ENCODE measurements at regions not wholly inside any gene's neighbourhood (a gene's known extent, or its start where the extent isn't known, plus 50 kb on each side); places are given as distances from the start of the nearest gene placed in this dataset.

- no peak overlapping the region for H3K9ac ChIP-seq
- H3K36me3 ChIP-seq = no peaks in the 10 kb centered on the region
- no peaks in the 10 kb centered on the region for H3K4me1 Mint-ChIP-seq
- H3K4me1 ChIP-seq = no peaks in the 10 kb centered on the region
- H3K27ac Mint-ChIP-seq = no peak overlapping the region
- H3K27me3 Mint-ChIP-seq (ENCODE audit: insufficient read depth, low read depth) = peaks cover 3% of the 10 kb centered on the region
- H3K36me3 Mint-ChIP-seq = peaks cover 2% of the 10 kb centered on the region
- no peaks in the 10 kb centered on the region for H3F3A ChIP-seq (ENCODE audit: low read depth)
- no peak overlapping the region for H3K4me2 ChIP-seq
- peaks cover 14% of the 10 kb centered on the region for H3K9me3 Mint-ChIP-seq
- no peaks in the 10 kb centered on the region for H3K79me2 ChIP-seq (ENCODE audit: low read depth)
- no peak for DNase-seq (ENCODE audit: low spot score)
- no peak overlapping the region for H3K4me3 Mint-ChIP-seq
- H4K20me1 ChIP-seq (ENCODE audit: low read depth) = no peaks in the 10 kb centered on the region
- TF ChIP-seq EZH2 (IDR thresholded peaks at IDR 0.05) (no peak), CTCF (IDR thresholded peaks at IDR 0.05) (no peak), EZH2phosphoT487 (IDR thresholded peaks at IDR 0.05) (no peak)
- H3K27ac ChIP-seq = no peak overlapping the region
- H3K4me3 ChIP-seq = no peak overlapping the region
- peaks cover 5% of the 10 kb centered on the region for H3K9me3 ChIP-seq (ENCODE audit: low read depth)
- no peak overlapping the region for H2AFZ ChIP-seq (replicated peaks)
- H3K27me3 ChIP-seq = no peaks in the 10 kb centered on the region
These were observed 142.1 kb downstream of the CDCA7 start for GRCh38 chr2:173496746-173497145.

DNA sequence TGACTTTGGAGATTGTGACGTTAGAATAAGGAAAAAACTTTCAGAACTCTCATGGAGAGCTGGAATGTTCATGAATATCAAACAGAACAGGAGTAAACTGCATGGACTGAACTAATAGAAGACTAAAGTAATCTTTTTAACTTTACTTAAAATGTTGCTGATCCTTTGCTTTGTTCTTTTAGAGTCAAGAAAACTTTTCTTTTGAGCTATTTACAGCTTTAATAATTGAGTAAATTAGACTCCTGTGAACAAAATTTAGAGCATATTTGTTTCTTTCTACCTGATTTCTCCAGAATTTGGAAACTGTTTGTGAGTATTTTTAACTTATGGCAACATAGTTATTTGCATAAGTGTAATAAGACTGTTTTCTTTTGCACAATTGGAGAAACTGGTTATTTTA is 146.3 kb downstream of the CDCA7 start:
- H3K79me2 ChIP-seq (ENCODE audit: low read depth) = no peaks in the 10 kb centered on the region
- peaks cover 5% of the 10 kb centered on the region for H3K9me3 ChIP-seq (ENCODE audit: low read depth)
- H3K4me1 ChIP-seq = no peaks in the 10 kb centered on the region
- H3K9me3 Mint-ChIP-seq = peaks cover 24% of the 10 kb centered on the region
- H3K27me3 ChIP-seq = no peaks in the 10 kb centered on the region
- no peak for DNase-seq (ENCODE audit: low spot score)
- peaks cover 2% of the 10 kb centered on the region for H3K36me3 Mint-ChIP-seq
- no peaks in the 10 kb centered on the region for H4K20me1 ChIP-seq (ENCODE audit: low read depth)
- no peaks in the 10 kb centered on the region for H3K36me3 ChIP-seq
- no peak overlapping the region for H3K4me3 Mint-ChIP-seq
- TF ChIP-seq EZH2phosphoT487 (IDR thresholded peaks at IDR 0.05) (no peak), EZH2 (IDR thresholded peaks at IDR 0.05) (no peak)
- no peak overlapping the region for H2AFZ ChIP-seq (replicated peaks)
- no peak overlapping the region for H3K27ac ChIP-seq
- H3K4me3 ChIP-seq = no peak overlapping the region
- H3K27me3 Mint-ChIP-seq (ENCODE audit: insufficient read depth, low read depth) = peaks cover 6% of the 10 kb centered on the region
- H3K9ac ChIP-seq = no peak overlapping the region
- H3K27ac Mint-ChIP-seq = no peak overlapping the region
- no peaks in the 10 kb centered on the region for H3K4me1 Mint-ChIP-seq
- H3F3A ChIP-seq (ENCODE audit: low read depth) = no peaks in the 10 kb centered on the region
- no peak overlapping the region for H3K4me2 ChIP-seq

DNA sequence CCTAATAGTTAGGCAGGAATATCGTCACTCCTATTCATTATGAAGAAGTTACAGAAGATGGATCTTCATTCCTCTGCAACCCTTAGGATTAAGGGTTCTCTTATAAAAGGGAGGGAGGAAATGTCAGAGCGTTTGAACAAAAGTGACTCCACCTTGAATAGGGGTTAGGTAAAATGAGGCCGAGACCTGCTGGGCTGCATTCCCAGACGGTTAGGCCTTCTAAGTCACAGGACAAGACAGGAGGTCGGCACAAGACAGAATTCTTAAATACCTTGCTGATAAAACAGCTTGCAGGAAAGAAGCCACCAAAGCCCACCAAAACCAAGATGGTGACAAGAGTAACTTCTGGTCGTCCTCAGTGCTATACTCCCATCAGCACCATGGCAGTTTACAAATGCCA is 147.6 kb downstream of the CDCA7 start:
- Mint-ChIP-seq H3K36me3 (peaks cover 2% of the 10 kb centered on the region), H3K27ac (no peak overlapping the region), H3K9me3 (peaks cover 24% of the 10 kb centered on the region), H3K27me3 (ENCODE audit: insufficient read depth, low read depth) (peaks cover 6% of the 10 kb centered on the region), H3K4me3 (no peak overlapping the region), H3K4me1 (peaks cover 4% of the 10 kb centered on the region)
- no peaks in the 10 kb centered on the region for H3K4me1 ChIP-seq
- H3K36me3 ChIP-seq = no peaks in the 10 kb centered on the region
- H3K4me2 ChIP-seq = no peak overlapping the region
- TF ChIP-seq EZH2phosphoT487 (IDR thresholded peaks at IDR 0.05) (no peak), CTCF (IDR thresholded peaks at IDR 0.05) (no peak), EZH2 (IDR thresholded peaks at IDR 0.05) (no peak)
- no peak overlapping the region for H3K27ac ChIP-seq
- no peaks in the 10 kb centered on the region for H3K79me2 ChIP-seq (ENCODE audit: low read depth)
- H3K9me3 ChIP-seq (ENCODE audit: low read depth) = peaks cover 5% of the 10 kb centered on the region
- no peaks in the 10 kb centered on the region for H3F3A ChIP-seq (ENCODE audit: low read depth)
- H4K20me1 ChIP-seq (ENCODE audit: low read depth) = no peaks in the 10 kb centered on the region
- no peaks in the 10 kb centered on the region for H3K27me3 ChIP-seq
- no peak overlapping the region for H3K4me3 ChIP-seq
- H2AFZ ChIP-seq (replicated peaks) = no peak overlapping the region
- no peak for DNase-seq (ENCODE audit: low spot score)
- no peak overlapping the region for H3K9ac ChIP-seq

DNA sequence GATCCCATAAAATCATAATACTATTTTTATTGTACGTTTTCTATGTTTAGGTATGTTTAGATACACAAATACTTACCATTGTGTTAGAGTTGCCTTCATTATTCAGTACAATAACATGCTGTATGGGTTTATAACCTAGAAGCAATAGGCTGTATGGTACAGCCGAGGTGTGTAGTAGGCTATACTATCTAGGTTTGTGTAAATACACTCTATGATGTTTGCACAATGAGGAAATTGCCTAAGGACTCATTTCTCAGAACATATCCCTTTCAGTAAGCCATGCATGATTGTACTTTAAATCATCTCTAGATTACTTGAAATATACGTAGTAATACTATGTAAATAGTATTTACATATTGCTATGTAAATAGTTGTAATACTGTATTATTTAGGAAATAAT is 156.7 kb downstream of the CDCA7 start:
- TF ChIP-seq EZH2 (IDR thresholded peaks at IDR 0.05) = no peak
- TF ChIP-seq EZH2phosphoT487 (IDR thresholded peaks at IDR 0.05) = no peak
- TF ChIP-seq CTCF (IDR thresholded peaks at IDR 0.05) = no peak
- Histone ChIP-seq H3K79me2 (ENCODE audit: low read depth) (no peaks in the 10 kb centered on the region), H3K4me1 (peaks cover 3% of the 10 kb centered on the region), H3K27ac (no peak overlapping the region), H4K20me1 (ENCODE audit: low read depth) (no peaks in the 10 kb centered on the region), H3K27me3 (no peaks in the 10 kb centered on the region), H3K36me3 (no peaks in the 10 kb centered on the region), H3K4me2 (no peak overlapping the region), H3F3A (ENCODE audit: low read depth) (no peaks in the 10 kb centered on the region), H2AFZ (replicated peaks) (no peak overlapping the region), H3K4me3 (no peak overlapping the region), H3K9ac (no peak overlapping the region), H3K9me3 (ENCODE audit: low read depth) (no peaks in the 10 kb centered on the region)
- H3K4me1 Mint-ChIP-seq = peaks cover 8% of the 10 kb centered on the region
- H3K27ac Mint-ChIP-seq = no peak overlapping the region
- H3K36me3 Mint-ChIP-seq = no peaks in the 10 kb centered on the region
- H3K27me3 Mint-ChIP-seq (ENCODE audit: insufficient read depth, low read depth) = no peaks in the 10 kb centered on the region
- H3K4me3 Mint-ChIP-seq = no peak overlapping the region
- peaks cover 6% of the 10 kb centered on the region for H3K9me3 Mint-ChIP-seq
- DNase-seq (ENCODE audit: low spot score) = no peak

Data from neural progenitor cell (in vitro differentiated cells).